ENCODE measurements at regions not wholly inside any gene's neighbourhood (a gene's known extent, or its start where the extent isn't known, plus 50 kb on each side); places are given as distances from the start of the nearest gene placed in this dataset.

DNA sequence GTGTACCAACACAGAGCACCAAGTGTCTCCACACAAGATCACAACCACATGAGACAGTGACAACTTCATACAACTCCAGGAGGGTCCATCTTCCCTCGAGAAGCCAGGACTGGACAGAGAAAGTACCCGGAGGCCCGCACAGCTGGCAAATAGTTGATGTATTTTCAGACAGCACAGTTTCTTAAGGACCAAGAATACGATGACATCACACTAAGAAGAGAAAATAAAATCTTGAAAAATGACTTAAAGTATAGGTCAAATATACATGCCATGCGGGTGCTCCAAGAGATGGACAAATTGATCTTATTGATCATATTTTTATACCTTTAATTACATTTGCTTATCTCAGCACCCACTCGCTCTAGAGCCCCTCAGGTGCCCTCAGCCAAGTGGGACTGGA, 145.5 kb downstream of the RNASET2 start:
- TF ChIP-seq, protein P1, sequence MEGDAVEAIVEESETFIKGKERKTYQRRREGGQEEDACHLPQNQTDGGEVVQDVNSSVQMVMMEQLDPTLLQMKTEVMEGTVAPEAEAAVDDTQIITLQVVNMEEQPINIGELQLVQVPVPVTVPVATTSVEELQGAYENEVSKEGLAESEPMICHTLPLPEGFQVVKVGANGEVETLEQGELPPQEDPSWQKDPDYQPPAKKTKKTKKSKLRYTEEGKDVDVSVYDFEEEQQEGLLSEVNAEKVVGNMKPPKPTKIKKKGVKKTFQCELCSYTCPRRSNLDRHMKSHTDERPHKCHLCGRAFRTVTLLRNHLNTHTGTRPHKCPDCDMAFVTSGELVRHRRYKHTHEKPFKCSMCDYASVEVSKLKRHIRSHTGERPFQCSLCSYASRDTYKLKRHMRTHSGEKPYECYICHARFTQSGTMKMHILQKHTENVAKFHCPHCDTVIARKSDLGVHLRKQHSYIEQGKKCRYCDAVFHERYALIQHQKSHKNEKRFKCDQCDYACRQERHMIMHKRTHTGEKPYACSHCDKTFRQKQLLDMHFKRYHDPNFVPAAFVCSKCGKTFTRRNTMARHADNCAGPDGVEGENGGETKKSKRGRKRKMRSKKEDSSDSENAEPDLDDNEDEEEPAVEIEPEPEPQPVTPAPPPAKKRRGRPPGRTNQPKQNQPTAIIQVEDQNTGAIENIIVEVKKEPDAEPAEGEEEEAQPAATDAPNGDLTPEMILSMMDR (IDR thresholded peaks at IDR 0.05; ENCODE audit: low read depth, low read length, missing control alignments): no peak
- H3K4me3 ChIP-seq (ENCODE audit: low read depth, low read length): no peak overlapping the region
- no peak for DNase-seq (ENCODE audit: low read depth)

GRCh38 chr6:166809721-166810120, 146.6 kb downstream of the RNASET2 start:
- DNase-seq (ENCODE audit: low read depth): no peak
- TF ChIP-seq, protein P1 (IDR thresholded peaks at IDR 0.05; ENCODE audit: low read depth, low read length, missing control alignments): no peak
- no peak overlapping the region for H3K4me3 ChIP-seq (ENCODE audit: low read depth, low read length)

DNA sequence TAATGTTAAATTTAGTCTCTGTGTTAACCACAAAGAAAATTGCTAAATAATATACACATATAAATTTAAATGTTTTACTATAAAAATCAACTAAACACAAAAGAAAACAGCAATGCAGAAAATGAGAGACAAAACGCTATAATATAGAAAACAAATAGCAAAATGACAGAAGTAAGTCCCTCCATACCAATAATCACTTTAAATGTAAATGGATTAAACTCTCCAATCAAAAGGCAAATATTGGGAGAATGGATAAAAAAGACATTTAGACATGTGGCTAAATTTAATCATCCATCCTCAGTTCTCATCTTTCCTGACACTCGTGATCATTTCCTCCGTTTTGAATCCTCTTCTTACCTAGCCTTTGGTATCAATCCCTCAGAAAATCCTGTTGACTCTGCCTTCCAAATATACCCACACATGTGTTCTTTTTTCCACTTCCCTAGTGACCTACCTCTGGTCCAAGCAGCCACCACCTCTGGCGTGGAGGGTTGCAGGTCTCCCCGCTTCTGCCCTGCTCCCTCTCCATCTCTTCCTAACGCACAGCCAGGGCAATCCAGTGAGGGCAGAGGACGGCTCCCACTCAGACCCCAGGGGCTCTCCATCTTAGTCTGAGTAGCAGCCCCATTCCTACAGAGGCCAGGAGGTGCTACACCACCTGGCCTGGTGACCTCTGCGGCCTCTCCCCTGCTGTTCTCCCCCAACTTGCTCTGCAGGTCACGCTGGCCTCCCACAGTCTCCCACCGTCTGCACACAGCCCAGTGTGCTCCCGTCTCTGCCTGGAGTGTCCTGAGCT, 149.2 kb downstream of the RNASET2 start:
- DNase-seq (ENCODE audit: low read depth): no peak
- no peak overlapping the region for H3K4me3 ChIP-seq (ENCODE audit: low read depth, low read length)
- TF ChIP-seq, protein P1 (IDR thresholded peaks at IDR 0.05; ENCODE audit: low read depth, low read length, missing control alignments): no peak

- no peak for DNase-seq (ENCODE audit: low read depth)
Measured at GRCh38 chr6:166806217-166806838, 150.0 kb downstream of the RNASET2 start.

GRCh38 chr6:166803471-166803870, 152.9 kb downstream of the RNASET2 start:
- no peak overlapping the region for H3K4me3 ChIP-seq (ENCODE audit: low read depth, low read length)
- TF ChIP-seq, protein P1 (IDR thresholded peaks at IDR 0.05; ENCODE audit: low read depth, low read length, missing control alignments): no peak
- no peak for DNase-seq (ENCODE audit: low read depth)

More at GRCh38 chr6:166806217-166806838, 150.0 kb downstream of the RNASET2 start:
- TF ChIP-seq, protein P1 (IDR thresholded peaks at IDR 0.05; ENCODE audit: low read depth, low read length, missing control alignments): no peak
- no peak overlapping the region for H3K4me3 ChIP-seq (ENCODE audit: low read depth, low read length)

DNA sequence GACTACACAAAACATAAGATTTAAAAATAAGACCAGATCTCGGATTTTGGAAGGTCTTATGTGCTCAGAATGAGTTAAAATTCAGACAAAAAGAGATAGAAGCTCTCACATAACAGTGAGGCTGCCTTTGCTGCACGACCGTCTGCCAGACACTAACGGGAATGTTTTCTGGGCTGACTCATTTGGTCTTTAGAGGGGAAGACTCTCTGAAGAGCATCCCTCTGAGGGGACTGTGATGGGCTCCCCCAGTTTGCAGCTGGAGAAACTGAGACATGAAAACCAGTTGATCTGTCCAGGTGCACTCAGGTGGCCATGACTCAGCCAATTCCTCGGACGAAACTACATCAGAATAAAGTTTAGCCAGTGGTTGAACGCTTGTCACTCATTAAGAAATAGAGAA, 153.9 kb downstream of the RNASET2 start:
- no peak overlapping the region for H3K4me3 ChIP-seq (ENCODE audit: low read depth, low read length)
- TF ChIP-seq, protein P1 (IDR thresholded peaks at IDR 0.05; ENCODE audit: low read depth, low read length, missing control alignments): no peak
- no peak for DNase-seq (ENCODE audit: low read depth)
